ENCODE measurements at regions not wholly inside any gene's neighbourhood (a gene's known extent, or its start where the extent isn't known, plus 50 kb on each side); places are given as distances from the start of the nearest gene placed in this dataset.

- H2BK120ac ChIP-seq (ENCODE audit: low read depth, low read length): no peak overlapping the region
- DNase-seq: no peak
- H2AK5ac ChIP-seq (ENCODE audit: low read length): no peak overlapping the region
- WGBS (ENCODE audit: extremely low coverage, insufficient coverage, low lambda C conversion rate): no CpG with 5 or more reads among the region's 2 CpGs
- no peak overlapping the region for H4K8ac ChIP-seq (ENCODE audit: low read depth, low read length)
- H3K27ac ChIP-seq (ENCODE audit: low read depth, low read length): no peak overlapping the region
- H3K4me3 ChIP-seq (ENCODE audit: low read length): no peak overlapping the region
- H2BK5ac ChIP-seq (ENCODE audit: low read length): no peak overlapping the region
- no peaks in the 10 kb centered on the region for H3K4me1 ChIP-seq (ENCODE audit: control insufficient read depth, low read depth, low read length)
- H3K79me2 ChIP-seq (ENCODE audit: control insufficient read depth, insufficient read depth, low read length): no peaks in the 10 kb centered on the region
- H3K56ac ChIP-seq (ENCODE audit: low read length): no peak overlapping the region
- no peak overlapping the region for H3K4me2 ChIP-seq (ENCODE audit: low read length)
- H3K23ac ChIP-seq (ENCODE audit: low read length): no peak overlapping the region
- no peaks in the 10 kb centered on the region for H3K79me1 ChIP-seq (ENCODE audit: low read length)
- H3K18ac ChIP-seq (ENCODE audit: low read length): no peak overlapping the region
- H3K4ac ChIP-seq (ENCODE audit: low read depth, low read length): no peak overlapping the region
- H3K27me3 ChIP-seq (ENCODE audit: insufficient read depth, low read length, poor library complexity): no peaks in the 10 kb centered on the region
- H3K36me3 ChIP-seq (ENCODE audit: control insufficient read depth, insufficient read depth, low read length): no peaks in the 10 kb centered on the region
- no peak overlapping the region for H2BK15ac ChIP-seq (replicated peaks; ENCODE audit: low read depth)
- H4K5ac ChIP-seq (ENCODE audit: low read length): no peak overlapping the region
- H3K9ac ChIP-seq (ENCODE audit: low read length): no peak overlapping the region
Observed at GRCh38 chr15:95556225-95556624, 774.3 kb upstream of the NR2F2 start.

- H3K4me1 ChIP-seq (ENCODE audit: control insufficient read depth, low read depth, low read length): no peaks in the 10 kb centered on the region
- H2BK5ac ChIP-seq (ENCODE audit: low read length): no peak overlapping the region
- H3K23ac ChIP-seq (ENCODE audit: low read length): no peak overlapping the region
- no peak overlapping the region for H3K9ac ChIP-seq (ENCODE audit: low read length)
- peak overlapping the region; percentile 94 for H3K18ac ChIP-seq (ENCODE audit: low read length)
- no peak overlapping the region for H4K8ac ChIP-seq (ENCODE audit: low read depth, low read length)
- H3K79me1 ChIP-seq (ENCODE audit: low read length): no peaks in the 10 kb centered on the region
- DNase-seq: peak; percentile 17
- no peak overlapping the region for H3K4me2 ChIP-seq (ENCODE audit: low read length)
- H3K79me2 ChIP-seq (ENCODE audit: control insufficient read depth, insufficient read depth, low read length): no peaks in the 10 kb centered on the region
- H2BK15ac ChIP-seq (replicated peaks; ENCODE audit: low read depth): no peak overlapping the region
- no peak overlapping the region for H4K5ac ChIP-seq (ENCODE audit: low read length)
- no peak overlapping the region for H3K4me3 ChIP-seq (ENCODE audit: low read length)
- H2AK5ac ChIP-seq (ENCODE audit: low read length): no peak overlapping the region
- H3K4ac ChIP-seq (ENCODE audit: low read depth, low read length): peak overlapping the region; percentile 31
- peak overlapping the region; percentile 51 for H2BK120ac ChIP-seq (ENCODE audit: low read depth, low read length)
- H3K27ac ChIP-seq (ENCODE audit: low read depth, low read length): no peak overlapping the region
- H3K27me3 ChIP-seq (ENCODE audit: insufficient read depth, low read length, poor library complexity): no peaks in the 10 kb centered on the region
- H3K36me3 ChIP-seq (ENCODE audit: control insufficient read depth, insufficient read depth, low read length): no peaks in the 10 kb centered on the region
- no CpG with 5 or more reads among the region's 6 CpGs for WGBS (ENCODE audit: extremely low coverage, insufficient coverage, low lambda C conversion rate)
- no peak overlapping the region for H3K56ac ChIP-seq (ENCODE audit: low read length)
Observed at GRCh38 chr15:95556866-95557225, 773.7 kb upstream of the NR2F2 start.

- peak; percentile 74 for DNase-seq
- Histone ChIP-seq H3K4me2 (ENCODE audit: low read length) (no peak overlapping the region), H3K79me1 (ENCODE audit: low read length) (no peaks in the 10 kb centered on the region), H3K4ac (ENCODE audit: low read depth, low read length) (peak overlapping the region; percentile 31), H3K27me3 (ENCODE audit: insufficient read depth, low read length, poor library complexity) (no peaks in the 10 kb centered on the region), H3K23ac (ENCODE audit: low read length) (no peak overlapping the region), H3K36me3 (ENCODE audit: control insufficient read depth, insufficient read depth, low read length) (no peaks in the 10 kb centered on the region), H3K4me1 (ENCODE audit: control insufficient read depth, low read depth, low read length) (no peaks in the 10 kb centered on the region), H2AK5ac (ENCODE audit: low read length) (no peak overlapping the region), H3K56ac (ENCODE audit: low read length) (no peak overlapping the region), H2BK120ac (ENCODE audit: low read depth, low read length) (peak overlapping the region; percentile 51), H3K27ac (ENCODE audit: low read depth, low read length) (peak overlapping the region; percentile 2), H4K5ac (ENCODE audit: low read length) (no peak overlapping the region), H2BK5ac (ENCODE audit: low read length) (no peak overlapping the region), H3K18ac (ENCODE audit: low read length) (peak overlapping the region; percentile 94), H3K9ac (ENCODE audit: low read length) (no peak overlapping the region), H4K8ac (ENCODE audit: low read depth, low read length) (no peak overlapping the region), H3K4me3 (ENCODE audit: low read length) (no peak overlapping the region), H3K79me2 (ENCODE audit: control insufficient read depth, insufficient read depth, low read length) (no peaks in the 10 kb centered on the region), H2BK15ac (replicated peaks; ENCODE audit: low read depth) (no peak overlapping the region)
- no CpG with 5 or more reads among the region's 17 CpGs for WGBS (ENCODE audit: extremely low coverage, insufficient coverage, low lambda C conversion rate)
Observed at GRCh38 chr15:95557226-95558046, 773.1 kb upstream of the NR2F2 start.

- DNase-seq: no peak
- no peak overlapping the region for H3K9ac ChIP-seq (ENCODE audit: low read length)
- no peak overlapping the region for H2AK5ac ChIP-seq (ENCODE audit: low read length)
- H3K36me3 ChIP-seq (ENCODE audit: control insufficient read depth, insufficient read depth, low read length): no peaks in the 10 kb centered on the region
- H3K79me2 ChIP-seq (ENCODE audit: control insufficient read depth, insufficient read depth, low read length): no peaks in the 10 kb centered on the region
- H3K27ac ChIP-seq (ENCODE audit: low read depth, low read length): no peak overlapping the region
- H3K4ac ChIP-seq (ENCODE audit: low read depth, low read length): no peak overlapping the region
- H2BK120ac ChIP-seq (ENCODE audit: low read depth, low read length): no peak overlapping the region
- no peak overlapping the region for H3K23ac ChIP-seq (ENCODE audit: low read length)
- no peaks in the 10 kb centered on the region for H3K4me1 ChIP-seq (ENCODE audit: control insufficient read depth, low read depth, low read length)
- H3K18ac ChIP-seq (ENCODE audit: low read length): no peak overlapping the region
- no CpG with 5 or more reads among the region's 2 CpGs for WGBS (ENCODE audit: extremely low coverage, insufficient coverage, low lambda C conversion rate)
- no peaks in the 10 kb centered on the region for H3K27me3 ChIP-seq (ENCODE audit: insufficient read depth, low read length, poor library complexity)
- no peak overlapping the region for H3K4me3 ChIP-seq (ENCODE audit: low read length)
- no peak overlapping the region for H4K5ac ChIP-seq (ENCODE audit: low read length)
- H2BK5ac ChIP-seq (ENCODE audit: low read length): no peak overlapping the region
- H3K56ac ChIP-seq (ENCODE audit: low read length): no peak overlapping the region
- H3K4me2 ChIP-seq (ENCODE audit: low read length): no peak overlapping the region
- H2BK15ac ChIP-seq (replicated peaks; ENCODE audit: low read depth): no peak overlapping the region
- H4K8ac ChIP-seq (ENCODE audit: low read depth, low read length): no peak overlapping the region
- H3K79me1 ChIP-seq (ENCODE audit: low read length): no peaks in the 10 kb centered on the region
Observed at GRCh38 chr15:95558131-95558530, 772.4 kb upstream of the NR2F2 start.

- H2BK5ac ChIP-seq (ENCODE audit: low read length): no peak overlapping the region
- H2AK5ac ChIP-seq (ENCODE audit: low read length): no peak overlapping the region
- H3K4me1 ChIP-seq (ENCODE audit: control insufficient read depth, low read depth, low read length): no peaks in the 10 kb centered on the region
- WGBS (ENCODE audit: extremely low coverage, insufficient coverage, low lambda C conversion rate): no CpG with 5 or more reads among the region's 2 CpGs
- no peak overlapping the region for H3K9ac ChIP-seq (ENCODE audit: low read length)
- H3K27me3 ChIP-seq (ENCODE audit: insufficient read depth, low read length, poor library complexity): no peaks in the 10 kb centered on the region
- no peaks in the 10 kb centered on the region for H3K79me2 ChIP-seq (ENCODE audit: control insufficient read depth, insufficient read depth, low read length)
- H2BK120ac ChIP-seq (ENCODE audit: low read depth, low read length): no peak overlapping the region
- no peaks in the 10 kb centered on the region for H3K79me1 ChIP-seq (ENCODE audit: low read length)
- no peak overlapping the region for H3K27ac ChIP-seq (ENCODE audit: low read depth, low read length)
- no peak for DNase-seq
- H3K18ac ChIP-seq (ENCODE audit: low read length): no peak overlapping the region
- H4K8ac ChIP-seq (ENCODE audit: low read depth, low read length): no peak overlapping the region
- no peak overlapping the region for H3K4me3 ChIP-seq (ENCODE audit: low read length)
- no peak overlapping the region for H3K4ac ChIP-seq (ENCODE audit: low read depth, low read length)
- no peak overlapping the region for H3K23ac ChIP-seq (ENCODE audit: low read length)
- no peaks in the 10 kb centered on the region for H3K36me3 ChIP-seq (ENCODE audit: control insufficient read depth, insufficient read depth, low read length)
- H4K5ac ChIP-seq (ENCODE audit: low read length): no peak overlapping the region
- H3K56ac ChIP-seq (ENCODE audit: low read length): no peak overlapping the region
- no peak overlapping the region for H2BK15ac ChIP-seq (replicated peaks; ENCODE audit: low read depth)
- no peak overlapping the region for H3K4me2 ChIP-seq (ENCODE audit: low read length)
Observed at GRCh38 chr15:95558916-95559315, 771.6 kb upstream of the NR2F2 start.
